ENCODE measurements at regions not wholly inside any gene's neighbourhood (a gene's known extent, or its start where the extent isn't known, plus 50 kb on each side); places are given as distances from the start of the nearest gene placed in this dataset.

- H3K36me3 ChIP-seq (replicated peaks in 1 of 2; ENCODE audit: control insufficient read depth in 1 of 2, insufficient read depth in 2 of 2, low read length in 2 of 2): no peaks in the 10 kb centered on the region
- Mint-ChIP-seq H3K9me3 (peaks cover 0 to 1% (median 0%) of the 10 kb centered on the region in 7 donors), H3K27me3 (ENCODE audit: low read depth in 3 of 3) (peaks cover 0 to 1% (median 0%) of the 10 kb centered on the region in 3 donors), H3K4me3 (no peak overlapping the region), H3K27ac (no peak overlapping the region), H3K36me3 (no peaks in the 10 kb centered on the region), H3K4me1 (no peaks in the 10 kb centered on the region)
- no peak for TF ChIP-seq CTCF (IDR thresholded peaks at IDR 0.05)
- H3K27me3 ChIP-seq (ENCODE audit: control insufficient read depth in 2 of 2, insufficient read depth in 2 of 2, low read length in 2 of 2): no peaks in the 10 kb centered on the region
- no peak overlapping the region for H2AFZ ChIP-seq (ENCODE audit: insufficient read depth, low read depth, low read length, poor library complexity, severe bottlenecking)
- intact Hi-C loops (cut with micrococcal nuclease): no loop called here
- 85% methylated on average over 2 of the region's 8 CpGs for WGBS (ENCODE audit: insufficient coverage)
- no peaks in the 10 kb centered on the region for H3K9me3 ChIP-seq (replicated peaks in 1 of 2; ENCODE audit: control insufficient read depth in 1 of 2, insufficient read depth in 1 of 2, low read length in 2 of 2)
- no peak overlapping the region for H3K27ac ChIP-seq (ENCODE audit: low read depth in 1 of 2, low read length in 2 of 2)
- no peak overlapping the region for H3K9ac ChIP-seq (ENCODE audit: insufficient read depth, low read length, poor library complexity, severe bottlenecking)
- no peaks in the 10 kb centered on the region for H3K4me1 ChIP-seq (ENCODE audit: control insufficient read depth in 1 of 2, insufficient read depth in 2 of 2, low read length in 2 of 2)
- no peak overlapping the region for H3K4me3 ChIP-seq (replicated peaks in 1 of 3; ENCODE audit: low read depth in 2 of 3, low read length in 3 of 3)
- H4K20me1 ChIP-seq (ENCODE audit: insufficient read depth, low read length): no peaks in the 10 kb centered on the region
- DNase-seq: no peak
- H3K4me2 ChIP-seq (replicated peaks; ENCODE audit: extremely low read depth, low read length, poor library complexity, severe bottlenecking): no peak overlapping the region
- H3K79me2 ChIP-seq (ENCODE audit: insufficient read depth, low read length): no peaks in the 10 kb centered on the region
Measured at GRCh38 chr2:208945719-208946256, 478.1 kb upstream of the MAP2 start.

GRCh38 chr2:208948073-208948472 is 475.8 kb upstream of the MAP2 start:
- H3K4me2 ChIP-seq (replicated peaks; ENCODE audit: extremely low read depth, low read length, poor library complexity, severe bottlenecking): no peak overlapping the region
- no peak overlapping the region for H3K9ac ChIP-seq (ENCODE audit: insufficient read depth, low read length, poor library complexity, severe bottlenecking)
- peaks cover 0 to under 1% (median 0%) of the 10 kb centered on the region in 3 donors for H3K27me3 Mint-ChIP-seq (ENCODE audit: low read depth in 3 of 3)
- no peaks in the 10 kb centered on the region for H3K79me2 ChIP-seq (ENCODE audit: insufficient read depth, low read length)
- H3K4me3 Mint-ChIP-seq: no peak overlapping the region
- intact Hi-C loops (cut with micrococcal nuclease): no loop called here
- H3K4me3 ChIP-seq (replicated peaks in 1 of 3; ENCODE audit: low read depth in 2 of 3, low read length in 3 of 3): no peak overlapping the region
- no CpG with 5 or more reads among the region's 1 CpG for WGBS (ENCODE audit: insufficient coverage)
- no peak overlapping the region for H3K27ac Mint-ChIP-seq
- H3K36me3 Mint-ChIP-seq: no peaks in the 10 kb centered on the region
- no peaks in the 10 kb centered on the region for H4K20me1 ChIP-seq (ENCODE audit: insufficient read depth, low read length)
- DNase-seq: no peak
- H3K36me3 ChIP-seq (replicated peaks in 1 of 2; ENCODE audit: control insufficient read depth in 1 of 2, insufficient read depth in 2 of 2, low read length in 2 of 2): no peaks in the 10 kb centered on the region
- TF ChIP-seq CTCF (IDR thresholded peaks at IDR 0.05): no peak
- no peaks in the 10 kb centered on the region for H3K4me1 Mint-ChIP-seq
- H3K4me1 ChIP-seq (ENCODE audit: control insufficient read depth in 1 of 2, insufficient read depth in 2 of 2, low read length in 2 of 2): no peaks in the 10 kb centered on the region
- H3K9me3 ChIP-seq (replicated peaks in 1 of 2; ENCODE audit: control insufficient read depth in 1 of 2, insufficient read depth in 1 of 2, low read length in 2 of 2): no peaks in the 10 kb centered on the region
- peaks cover 0 to 3% (median 1%) of the 10 kb centered on the region in 7 donors for H3K9me3 Mint-ChIP-seq
- no peaks in the 10 kb centered on the region for H3K27me3 ChIP-seq (ENCODE audit: control insufficient read depth in 2 of 2, insufficient read depth in 2 of 2, low read length in 2 of 2)
- no peak overlapping the region for H2AFZ ChIP-seq (ENCODE audit: insufficient read depth, low read depth, low read length, poor library complexity, severe bottlenecking)
- H3K27ac ChIP-seq (ENCODE audit: low read depth in 1 of 2, low read length in 2 of 2): no peak overlapping the region
